ENCODE measurements at regions not wholly inside any gene's neighbourhood (a gene's known extent, or its start where the extent isn't known, plus 50 kb on each side); places are given as distances from the start of the nearest gene placed in this dataset.

DNA sequence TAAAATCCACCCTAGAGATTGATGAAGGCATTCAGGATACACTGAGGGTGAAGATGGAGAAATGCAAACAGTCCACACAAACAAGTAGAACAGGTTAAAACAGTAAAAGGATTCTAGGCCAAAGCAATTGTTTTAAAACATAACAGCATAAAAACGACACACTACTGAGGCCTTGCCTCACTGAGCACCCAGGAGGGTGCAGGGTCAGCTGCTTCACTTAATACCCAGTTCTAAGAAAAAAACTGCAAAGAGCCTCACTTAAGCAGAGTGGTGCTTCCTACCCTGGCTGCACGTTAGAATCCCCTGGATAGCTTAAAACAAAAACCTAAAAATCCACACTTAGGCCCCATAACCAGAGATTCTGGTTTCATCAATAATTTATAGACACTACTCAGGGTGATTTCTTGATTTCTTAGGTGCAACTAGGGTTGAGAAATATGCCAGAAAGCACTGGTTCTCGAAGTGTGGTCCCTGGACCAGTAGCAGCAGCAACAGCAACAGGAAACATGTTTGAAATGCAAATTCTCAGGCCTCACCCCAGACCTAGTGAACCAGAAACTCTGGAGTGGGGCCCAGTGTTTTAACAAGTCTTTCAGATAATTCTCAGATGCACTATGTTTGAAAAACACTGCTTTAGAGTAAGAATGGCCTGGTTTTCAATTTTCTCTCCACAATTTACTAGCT lies 279.1 kb downstream of the ZEB2 start:
- DNase-seq: no peak

GRCh38 chr2:144239726-144240125 lies 280.2 kb downstream of the ZEB2 start:
- DNase-seq: no peak

- no peak for DNase-seq
Measured at GRCh38 chr2:144239306-144239705, 280.6 kb downstream of the ZEB2 start.

- DNase-seq: no peak
Measured at GRCh38 chr2:144237830-144238627, 281.9 kb downstream of the ZEB2 start.

DNA sequence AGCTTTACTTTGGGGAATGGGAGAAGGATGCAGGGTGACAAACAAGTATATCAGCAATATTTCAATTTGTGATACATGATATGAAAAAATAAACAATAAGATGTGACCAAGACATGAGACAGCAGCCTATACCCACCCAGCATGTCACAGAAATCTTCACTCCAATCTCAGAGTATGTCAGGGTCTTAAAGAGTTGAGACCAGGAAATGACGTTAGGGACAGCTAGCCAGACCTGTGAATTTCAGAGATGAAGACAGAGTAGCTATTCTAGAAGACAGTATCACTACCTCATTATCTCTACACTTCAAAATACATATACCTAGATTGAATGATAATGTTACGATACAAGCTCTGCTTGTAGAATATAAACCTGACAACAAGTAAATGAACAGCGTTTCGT lies 282.8 kb downstream of the ZEB2 start:
- no peak for DNase-seq

DNA sequence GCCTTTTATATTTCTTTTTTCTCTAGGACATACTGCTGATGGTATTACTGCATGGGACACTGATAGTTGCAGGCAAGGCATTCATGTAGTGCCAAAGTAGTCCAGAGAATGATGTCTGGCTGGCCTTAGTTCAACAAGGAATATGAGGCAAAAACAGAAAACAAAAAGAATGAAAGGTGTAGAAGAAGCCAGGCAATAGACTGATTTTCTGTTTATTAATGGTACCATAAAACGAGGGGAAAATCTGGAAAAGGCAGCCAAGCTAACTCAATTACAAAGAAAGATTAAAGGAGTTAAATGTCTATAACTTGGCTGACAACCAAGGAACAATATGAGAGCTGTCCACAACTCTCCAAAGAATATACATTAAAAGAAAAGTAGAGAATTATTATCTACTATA lies 284.9 kb downstream of the ZEB2 start:
- DNase-seq: no peak

DNA sequence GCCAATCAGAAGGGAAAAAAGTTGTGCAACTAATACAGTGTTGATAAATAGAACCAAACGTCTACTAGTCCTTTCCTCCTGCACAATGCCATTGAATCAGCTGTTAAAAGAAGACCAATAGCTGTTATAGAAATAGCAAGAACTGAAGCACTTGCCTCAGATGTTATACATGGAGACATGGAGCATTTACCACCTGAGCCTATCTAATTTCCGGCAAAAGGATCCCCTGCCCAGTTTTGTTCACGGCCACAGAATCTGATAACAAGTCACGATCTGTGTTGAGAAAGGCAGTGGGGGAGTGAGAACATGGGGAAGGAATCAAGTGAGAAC lies 285.4 kb downstream of the ZEB2 start:
- no peak for DNase-seq

DNA sequence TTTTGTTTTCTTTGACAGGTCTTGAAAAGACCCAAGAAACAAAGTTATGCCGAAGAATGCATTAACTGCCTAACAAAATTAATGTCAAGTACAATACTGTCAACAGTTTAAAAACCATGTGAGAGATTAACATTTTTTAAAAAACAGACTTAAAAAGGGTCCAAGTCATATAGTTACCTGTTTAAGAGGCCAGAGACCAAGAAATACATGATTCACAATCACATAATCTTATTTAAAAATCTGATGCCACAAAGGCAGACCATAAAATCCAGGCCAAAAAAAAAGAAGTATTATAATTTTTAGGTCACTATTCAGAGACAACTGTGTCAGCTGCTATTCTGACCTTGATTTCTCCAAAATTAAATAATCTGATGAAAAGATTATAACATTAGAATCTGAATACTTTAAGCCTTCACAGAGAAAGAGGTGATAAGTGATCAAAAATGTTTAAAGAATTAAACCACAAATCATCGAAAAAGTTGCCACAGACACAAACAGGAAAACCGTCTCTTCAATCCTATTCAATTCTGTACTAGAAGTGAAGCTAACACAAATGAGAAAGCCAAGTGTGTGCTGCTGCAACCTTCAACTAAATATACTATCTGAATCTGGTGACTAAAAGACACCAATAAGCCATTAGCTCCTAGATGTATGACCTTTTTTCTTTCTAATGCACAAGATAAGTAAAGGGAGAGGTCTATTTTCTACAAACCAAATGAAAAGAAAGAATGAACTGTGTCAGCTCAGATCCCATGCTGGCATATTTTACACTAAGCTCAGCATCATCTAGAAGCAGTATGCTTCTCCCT lies 286.0 kb downstream of the ZEB2 start:
- DNase-seq: no peak

GRCh38 chr2:144233317-144233716 lies 286.6 kb downstream of the ZEB2 start:
- DNase-seq: no peak

DNA sequence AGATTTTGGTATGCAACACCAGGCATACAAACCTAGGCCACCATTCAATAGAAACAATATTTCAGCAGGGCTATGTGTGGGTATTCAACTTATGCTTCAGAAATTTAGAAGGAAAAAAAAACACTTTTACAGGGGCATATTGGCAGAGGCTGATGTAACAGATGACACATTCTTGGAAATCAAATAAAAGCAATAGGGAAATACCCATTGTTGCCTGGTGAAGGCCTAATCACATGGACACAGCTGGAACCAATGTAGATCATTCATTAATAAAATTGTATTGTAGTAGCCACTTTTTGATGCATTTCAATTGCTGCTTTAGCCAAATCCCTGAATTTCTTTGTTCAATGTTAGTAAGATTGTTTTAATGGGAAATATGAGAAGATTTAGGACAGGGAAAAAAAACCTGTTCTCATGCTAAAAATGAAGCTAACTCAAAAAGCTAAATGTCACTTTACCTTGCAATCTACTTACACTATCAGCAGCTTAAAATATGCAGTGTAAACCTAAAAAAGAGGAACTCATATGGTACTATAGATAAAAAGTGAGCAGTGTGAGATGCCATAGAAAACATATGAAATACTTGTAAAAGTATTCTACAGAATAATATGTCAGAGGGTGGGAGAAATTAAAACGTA lies 289.4 kb downstream of the ZEB2 start:
- no peak for DNase-seq

GRCh38 chr2:144230033-144230432 lies 289.9 kb downstream of the ZEB2 start:
- DNase-seq: no peak

- no peak for DNase-seq
Measured at GRCh38 chr2:144229296-144229695, 290.6 kb downstream of the ZEB2 start.

GRCh38 chr2:144227427-144228105 lies 292.4 kb downstream of the ZEB2 start:
- DNase-seq: no peak

DNA sequence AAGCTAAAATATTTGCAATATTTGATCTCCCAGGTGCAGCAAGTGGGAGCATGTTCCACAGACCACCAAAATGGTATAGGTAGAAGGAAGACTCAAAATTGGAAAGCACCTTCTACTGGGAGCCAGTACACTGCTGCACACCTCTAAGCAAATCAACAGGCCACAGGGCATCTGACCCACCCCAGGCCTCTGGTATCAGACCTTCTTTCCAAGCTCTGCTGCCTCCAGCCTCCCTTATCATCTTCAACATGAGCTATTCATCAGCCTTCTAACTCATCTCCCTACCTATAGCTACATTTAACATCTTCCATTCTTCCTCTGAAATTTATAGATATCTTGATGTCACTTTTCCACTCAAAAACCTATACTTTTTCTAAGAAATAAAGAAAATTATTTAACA lies 294.8 kb downstream of the ZEB2 start:
- DNase-seq: no peak

- DNase-seq: no peak
Measured at GRCh38 chr2:144224472-144224871, 295.4 kb downstream of the ZEB2 start.

DNA sequence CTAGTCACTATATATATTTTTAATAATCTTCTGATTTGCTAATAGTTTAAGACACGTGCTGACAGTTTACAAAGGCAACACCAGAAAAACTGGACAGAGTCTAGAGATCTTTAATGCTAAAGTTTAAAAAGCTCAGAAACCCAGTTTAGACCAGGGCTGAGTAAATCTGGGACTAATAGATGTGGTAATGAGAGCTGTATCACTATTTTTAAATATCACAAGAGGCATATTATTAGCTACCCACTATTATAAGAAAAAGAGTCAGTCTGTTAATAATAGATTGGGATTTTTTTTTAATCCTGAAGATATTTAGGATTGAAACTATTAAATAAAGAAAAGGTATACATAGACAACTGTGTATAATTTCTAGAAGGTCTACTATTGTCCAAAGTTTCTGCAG lies 299.9 kb downstream of the ZEB2 start:
- no peak for DNase-seq

- DNase-seq: no peak
Measured at GRCh38 chr2:144217853-144218633, 301.9 kb downstream of the ZEB2 start.

DNA sequence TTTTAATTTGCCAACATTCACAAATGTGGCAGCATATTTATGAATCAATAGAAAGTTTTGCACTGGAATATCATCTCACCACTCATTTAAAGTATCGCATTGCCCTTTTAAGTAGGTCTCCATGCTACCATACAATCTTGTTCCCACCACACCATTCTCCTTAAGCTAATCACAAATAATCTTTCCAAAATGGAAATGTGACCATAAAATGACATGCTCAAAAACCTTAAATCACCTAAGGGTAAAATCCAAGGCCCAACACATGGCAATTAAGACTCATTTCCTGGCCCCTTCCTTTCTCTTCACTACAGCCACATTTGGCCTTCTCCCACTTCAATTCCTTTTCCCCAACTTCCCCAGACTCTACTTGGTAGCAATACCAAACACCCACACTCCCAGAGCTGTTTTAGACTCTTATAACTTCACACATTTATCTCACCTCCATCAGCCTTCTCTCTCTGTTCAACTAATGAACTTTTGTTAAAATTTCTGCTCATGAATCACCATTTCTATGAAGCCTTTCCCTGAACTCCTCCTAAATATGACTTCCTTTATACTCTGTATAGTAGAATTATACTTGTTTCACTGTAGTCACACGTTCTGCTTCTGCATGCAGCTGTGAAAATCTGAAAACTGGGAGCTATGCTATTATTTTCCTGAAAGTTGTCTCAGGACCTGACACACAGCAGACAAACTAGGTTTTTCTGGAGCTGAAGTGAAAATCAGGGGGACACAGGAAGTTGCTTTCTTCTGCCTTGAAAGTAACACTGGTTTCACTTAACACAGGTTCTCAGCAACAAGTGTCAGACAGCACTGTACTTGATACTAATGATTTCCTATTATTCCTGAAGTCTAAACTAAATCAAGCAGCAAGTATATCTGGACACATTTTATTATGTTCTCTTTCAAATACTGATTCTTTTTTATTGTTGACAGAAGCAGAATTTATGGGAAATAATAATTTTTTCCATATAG lies 303.9 kb downstream of the ZEB2 start:
- no peak for DNase-seq

DNA sequence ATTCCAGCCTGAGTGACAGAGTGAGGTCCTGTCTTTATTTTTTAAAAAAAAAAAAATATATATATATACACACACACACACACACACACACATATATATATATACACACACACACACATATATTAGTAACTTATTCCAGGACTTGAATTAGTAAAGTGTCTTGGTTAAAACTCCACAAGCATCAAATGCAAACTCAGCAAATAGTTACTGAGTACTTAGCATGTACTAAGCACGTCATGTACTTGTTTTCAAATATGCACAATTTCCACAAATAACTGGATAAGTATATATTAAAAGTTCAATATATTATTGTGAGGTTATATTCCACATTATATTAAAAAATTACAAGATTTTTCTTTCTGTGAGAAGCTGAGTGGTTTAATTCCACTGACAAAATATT lies 304.7 kb downstream of the ZEB2 start:
- no peak for DNase-seq

DNA sequence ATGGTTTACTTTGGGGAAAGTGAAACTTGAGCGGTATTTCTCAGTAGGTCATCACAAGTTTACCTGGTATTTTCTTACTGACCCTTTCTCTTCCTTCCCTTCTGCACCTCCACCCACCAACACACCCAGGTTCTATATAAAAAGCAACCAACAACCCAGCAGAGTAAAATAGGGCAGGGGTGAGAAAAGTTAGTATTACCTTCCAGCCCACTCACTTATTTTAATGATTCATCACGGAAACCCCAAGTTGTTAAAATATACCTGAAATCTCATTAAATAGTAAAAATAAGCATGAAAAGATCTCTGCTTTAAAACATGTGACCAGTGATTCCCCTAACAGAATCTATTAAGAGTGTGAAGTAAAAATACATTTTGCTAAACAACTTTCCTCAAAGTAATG lies 306.1 kb downstream of the ZEB2 start:
- no peak for DNase-seq

GRCh38 chr2:144211826-144212225 lies 308.1 kb downstream of the ZEB2 start:
- no peak for DNase-seq
